GM19035 (cell line): ENCODE measurements at regions not wholly inside any gene's neighbourhood (a gene's known extent, or its start where the extent isn't known, plus 50 kb on each side); places are given as distances from the start of the nearest gene placed in this dataset.
"Not testable (repeated sequence)": the region's sequence is repeated elsewhere in the genome, so short reads cannot be mapped to it uniquely, and the experiment has no call there.

ENCODE experiments used
- ATAC-seq: cut with Tn5 transposase; IDR thresholded peaks from one replicate; pipeline ENCODE4 v1.9.1; 2021; ENCODE audit not compliant: unreplicated experiment

DNA sequence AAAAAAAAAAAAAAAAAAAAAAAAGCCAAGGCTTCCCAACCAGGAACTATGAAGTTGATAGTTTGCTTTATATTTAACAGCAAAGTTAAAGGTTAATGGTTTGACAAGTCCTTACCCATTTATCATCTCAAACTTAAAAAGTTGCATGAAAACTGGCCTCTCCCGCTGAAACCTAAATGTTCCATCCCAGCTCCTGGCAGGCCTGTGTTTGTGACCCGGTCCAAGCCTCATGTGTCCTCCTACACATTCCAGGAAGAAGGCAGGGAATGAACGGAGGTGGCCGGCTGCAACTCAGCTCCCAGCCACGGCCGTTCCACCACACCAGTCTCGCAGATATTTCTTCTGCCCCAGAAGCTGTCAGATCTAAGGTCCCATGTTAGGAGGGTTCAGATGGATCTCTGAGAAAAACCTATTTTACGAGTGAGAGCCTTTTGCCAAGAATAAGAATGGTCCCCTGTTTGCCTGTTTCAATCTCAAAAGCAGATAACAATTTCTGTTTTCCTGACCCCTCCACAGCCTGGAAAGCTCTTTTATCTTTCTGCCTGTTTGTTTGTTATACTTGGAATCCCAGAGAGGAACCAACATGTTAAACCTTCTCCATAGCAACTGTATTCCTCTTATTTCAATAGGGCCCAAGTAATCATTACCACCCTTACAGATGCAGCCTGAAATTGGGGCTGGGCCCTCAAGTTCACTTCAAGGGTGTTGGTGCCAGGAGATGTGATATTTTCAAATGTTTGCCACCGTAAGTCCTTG is 56.5 kb downstream of the KCTD12 start:
- no peak for ATAC-seq

DNA sequence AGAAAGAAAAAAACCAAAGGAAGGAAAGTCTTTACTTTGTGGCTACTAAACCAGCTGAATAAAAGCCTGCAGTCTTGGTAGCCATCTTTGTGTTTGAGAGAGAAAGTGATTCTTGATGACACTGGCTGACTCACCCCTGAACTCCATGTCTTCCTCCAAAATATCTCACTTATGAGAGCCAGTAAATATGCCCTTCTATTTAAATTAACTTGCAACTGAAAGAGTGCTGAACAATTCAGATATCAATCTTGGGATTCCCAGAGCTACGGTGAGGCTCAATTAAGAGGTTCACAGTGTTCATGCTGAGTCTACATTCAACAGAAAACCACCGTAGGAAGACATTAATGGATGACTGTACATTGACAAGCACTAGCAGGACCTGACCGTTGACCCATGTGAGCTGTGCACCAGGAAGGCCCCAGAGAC is 57.9 kb downstream of the KCTD12 start:
- ATAC-seq = no peak

DNA sequence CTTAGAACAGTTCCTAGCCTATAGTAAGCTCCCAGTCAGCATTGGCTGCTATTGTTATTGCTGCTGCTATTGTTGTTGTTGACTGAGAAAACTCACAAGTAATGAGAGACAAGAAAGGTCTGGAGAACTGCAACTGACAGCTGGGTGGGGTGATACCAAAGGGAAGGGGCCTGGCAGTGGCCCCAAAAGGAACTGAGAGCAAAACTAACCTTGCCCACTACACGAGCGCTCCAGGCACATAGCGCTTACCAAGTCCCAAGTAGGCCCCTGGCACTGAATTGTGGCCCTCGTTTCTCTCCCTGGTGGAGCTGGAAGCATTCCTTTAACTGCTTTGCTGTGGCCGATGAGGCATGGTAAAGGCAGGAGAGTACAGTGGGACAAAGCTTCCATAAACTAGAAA is 59.7 kb downstream of the KCTD12 start:
- ATAC-seq = no peak

DNA sequence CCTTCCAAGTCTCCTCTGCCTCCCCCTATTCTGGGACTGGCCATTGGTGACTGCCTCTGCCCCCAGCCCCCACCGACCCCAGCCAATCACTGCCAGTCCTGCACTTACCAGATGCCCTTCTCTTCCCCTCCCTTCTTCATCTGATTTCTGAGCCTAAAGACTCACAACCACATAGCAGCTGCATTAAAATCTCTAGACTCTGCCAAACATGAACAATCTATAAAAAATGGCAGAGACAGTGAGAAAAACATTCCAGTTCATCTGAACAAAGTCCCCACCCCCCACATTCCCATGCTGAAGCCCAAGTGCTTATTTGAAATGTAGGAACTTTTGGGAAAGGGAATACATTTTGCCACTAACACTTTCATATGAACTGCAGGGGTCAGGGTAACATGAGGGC is 60.8 kb downstream of the KCTD12 start:
- ATAC-seq = no peak

DNA sequence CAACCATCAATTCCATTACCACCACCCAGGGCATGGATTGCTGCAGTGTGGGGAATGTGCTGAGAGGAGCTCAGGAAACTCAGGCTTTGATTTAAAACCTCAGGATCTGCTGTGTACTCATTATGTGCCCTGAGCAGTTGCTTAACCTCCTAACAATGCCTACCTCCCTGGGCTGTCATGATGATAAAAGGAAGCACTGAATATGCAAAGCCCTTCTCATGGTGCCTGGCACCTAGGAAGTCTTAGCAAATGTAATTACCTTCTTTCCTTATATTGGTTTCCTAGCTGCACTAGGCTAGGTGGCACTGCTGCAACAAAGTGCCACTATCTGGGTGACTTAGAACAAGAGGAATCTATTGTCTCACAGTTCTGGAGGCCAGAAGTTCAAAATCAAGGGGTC is 62.2 kb downstream of the KCTD12 start:
- ATAC-seq = no peak

DNA sequence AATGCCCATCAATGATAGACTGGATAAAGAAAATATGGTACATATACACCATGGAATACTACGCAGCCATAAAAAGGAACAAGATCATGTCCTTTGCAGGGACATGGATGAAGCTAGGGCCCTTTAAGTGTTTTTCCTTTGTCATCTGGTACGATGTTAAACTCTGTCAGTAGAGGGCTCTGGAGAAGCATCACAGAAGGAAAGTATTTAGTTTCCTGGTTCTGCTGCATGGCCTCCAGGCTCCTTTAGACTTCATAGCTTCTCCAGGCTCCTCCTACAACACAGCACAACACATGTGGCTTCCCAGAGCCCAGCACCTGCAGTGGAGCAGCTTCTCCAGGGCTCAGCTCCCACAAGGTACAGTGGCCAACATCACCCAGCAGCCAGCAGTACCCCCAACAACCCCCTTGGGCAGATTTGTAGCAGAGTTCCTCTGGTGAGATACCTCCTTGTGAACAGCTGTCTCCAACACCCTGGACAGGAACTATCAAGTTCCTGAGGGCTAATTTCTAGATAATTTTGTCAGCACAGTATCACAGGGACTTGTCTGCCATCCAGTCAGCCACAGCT is 63.4 kb downstream of the KCTD12 start:
- ATAC-seq = no peak

DNA sequence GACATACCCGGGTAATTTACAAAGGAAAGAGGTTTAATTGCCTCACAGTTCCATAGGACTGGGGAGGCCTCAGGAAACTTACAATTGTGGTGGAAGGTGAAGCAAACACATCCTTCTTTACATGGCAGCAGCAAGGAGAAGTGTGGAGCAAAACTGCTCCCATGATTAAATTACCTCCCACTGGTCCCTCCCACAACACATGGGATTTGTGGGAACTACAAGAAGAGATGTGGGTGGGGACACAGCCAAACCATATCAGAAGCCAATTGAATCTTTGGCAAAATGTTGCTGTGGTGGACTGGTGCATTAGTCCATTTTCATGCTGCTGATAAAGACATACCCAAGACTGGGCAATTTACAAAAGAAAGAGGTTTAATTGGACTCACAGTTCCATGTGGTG is 65.0 kb downstream of the KCTD12 start:
- ATAC-seq = not testable (repeated sequence)

DNA sequence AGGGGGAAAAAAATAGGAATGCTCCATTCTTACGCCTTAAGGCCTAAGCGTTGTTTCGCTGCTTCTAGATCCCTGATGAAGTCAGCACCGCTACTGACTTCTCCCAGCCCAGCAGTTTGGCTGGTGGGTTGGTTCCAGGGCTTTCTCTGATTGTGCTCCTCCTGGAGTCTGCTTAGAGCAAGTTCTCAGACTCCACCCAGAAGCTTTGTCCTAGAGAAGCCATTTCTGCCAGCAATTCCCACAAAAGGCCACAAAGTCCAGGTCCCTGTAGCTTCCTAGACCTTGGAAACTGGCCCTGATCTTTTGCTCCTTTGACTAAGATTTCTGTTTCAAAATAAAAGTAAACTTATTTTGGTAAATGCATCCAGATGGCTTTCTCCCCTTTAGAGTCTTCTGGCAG is 65.4 kb downstream of the KCTD12 start:
- ATAC-seq = no peak

DNA sequence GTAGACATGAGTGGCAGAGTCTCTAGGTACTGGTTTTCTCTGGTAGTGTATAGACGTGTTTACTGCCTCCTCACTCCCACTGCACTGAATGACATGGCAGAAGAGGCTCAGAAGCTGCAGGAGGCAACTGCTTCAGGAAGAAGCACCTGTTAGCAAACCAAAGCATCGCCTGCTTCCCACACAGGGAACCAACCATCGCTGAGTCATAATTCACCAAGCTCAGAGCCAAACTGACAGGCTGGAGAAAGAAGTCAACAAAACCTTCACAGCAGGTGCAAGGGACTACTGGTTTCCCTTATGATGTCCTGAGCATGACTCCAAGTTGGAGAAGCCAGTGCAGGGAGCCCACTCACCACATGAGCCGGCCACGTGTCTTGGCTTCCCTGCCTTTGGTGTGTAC is 69.8 kb downstream of the KCTD12 start:
- no peak for ATAC-seq

DNA sequence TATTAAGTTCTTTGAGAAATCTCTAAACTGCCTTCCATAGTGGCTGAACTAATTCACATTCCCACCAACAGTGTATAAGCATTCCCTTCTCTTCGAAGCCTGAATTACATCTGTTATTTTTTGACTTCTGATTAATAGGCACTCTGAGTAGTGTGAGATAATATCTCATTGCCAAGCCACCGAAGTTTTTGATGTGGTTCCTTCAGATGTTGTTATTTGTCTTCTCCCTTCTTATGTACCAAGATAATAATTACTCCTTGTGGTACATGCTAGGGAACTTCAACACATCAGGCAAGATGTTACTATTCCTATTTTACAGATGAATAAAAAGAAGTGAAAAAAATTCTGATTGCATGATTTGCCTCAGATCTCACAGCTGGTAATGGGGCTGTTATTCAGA is 70.9 kb downstream of the KCTD12 start:
- ATAC-seq = no peak

DNA sequence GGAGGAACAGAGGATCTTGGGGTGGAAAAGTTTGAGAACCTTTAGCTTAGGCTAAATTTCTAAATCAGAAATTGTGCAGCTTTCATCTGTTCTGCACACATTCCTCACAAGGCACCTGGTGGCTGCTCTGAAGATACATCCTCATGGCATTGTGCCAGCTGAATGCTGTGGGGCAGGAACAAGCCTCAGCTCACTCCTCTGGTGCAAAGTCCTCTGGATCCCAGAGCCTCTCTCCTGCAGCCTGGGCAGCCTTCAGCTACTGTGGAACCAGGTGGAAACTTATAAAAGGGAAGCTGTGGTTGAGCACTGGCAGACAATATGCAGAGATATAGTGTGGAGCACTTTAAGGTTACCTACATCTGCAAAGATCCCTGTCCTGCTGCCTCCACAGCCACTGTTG is 72.3 kb downstream of the KCTD12 start:
- ATAC-seq = no peak

DNA sequence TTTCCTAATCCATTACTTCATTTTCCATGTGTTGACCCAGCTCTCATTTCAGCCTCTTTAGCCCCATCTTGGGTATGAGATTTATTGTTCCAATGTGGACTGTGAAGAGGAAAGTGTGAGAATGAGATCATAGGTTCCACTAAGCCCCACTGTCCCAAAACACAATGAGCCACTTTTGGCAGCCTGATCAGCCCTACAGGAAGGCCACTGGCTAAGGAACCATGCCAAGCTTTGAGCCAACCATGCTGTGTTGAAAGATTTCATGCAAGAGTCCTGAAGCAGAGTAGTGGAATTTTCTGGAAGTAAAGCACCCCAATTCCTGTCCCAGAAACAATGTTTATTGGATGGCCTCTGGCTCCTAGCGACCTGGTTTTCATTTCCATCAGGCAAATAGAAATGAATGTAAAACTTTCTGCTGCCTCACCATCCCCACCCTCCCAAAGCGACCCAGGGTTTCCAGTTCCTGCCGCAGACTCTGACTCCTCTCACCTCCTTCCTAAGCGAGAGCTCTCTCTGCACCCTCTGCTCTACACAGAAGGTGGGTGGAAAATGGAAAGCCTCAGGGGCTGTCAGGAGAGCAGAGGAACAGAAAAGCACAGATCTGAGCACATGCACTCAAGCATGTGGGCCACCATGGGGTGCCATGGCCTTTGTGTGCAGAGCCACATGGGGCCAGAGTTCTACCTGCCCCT is 73.1 kb downstream of the KCTD12 start:
- ATAC-seq = no peak

DNA sequence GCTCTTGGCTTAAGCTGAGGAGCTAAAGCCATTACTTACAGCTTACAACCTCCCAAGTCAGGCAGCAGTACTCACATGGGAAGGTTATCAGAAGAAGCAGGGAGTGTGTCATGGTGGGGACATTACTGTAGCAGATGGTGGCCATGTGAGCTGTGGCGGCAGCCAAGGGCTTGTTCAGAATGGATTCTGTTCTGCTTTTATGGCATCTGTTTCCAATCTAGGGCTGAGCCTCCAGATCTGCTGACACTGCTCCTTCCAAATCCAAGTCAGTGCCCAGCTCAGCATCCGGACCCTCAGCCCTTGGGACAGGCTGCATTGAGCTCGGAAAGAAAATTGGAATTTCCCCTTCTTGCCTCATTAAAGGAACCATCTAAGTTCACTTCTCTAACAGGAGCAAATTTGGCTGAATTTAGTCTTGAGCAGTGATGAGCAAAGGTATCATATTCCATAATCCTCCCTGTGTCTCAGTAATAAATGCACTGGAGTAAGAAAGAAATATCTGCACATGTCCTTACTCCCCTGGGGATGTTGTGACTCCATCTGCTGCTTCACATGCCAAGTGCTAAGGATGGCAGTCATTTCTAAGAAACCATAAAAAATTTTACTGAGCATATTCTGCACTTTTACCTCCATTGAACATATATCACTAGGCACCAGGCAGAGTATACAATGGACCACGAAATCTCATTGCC is 73.9 kb downstream of the KCTD12 start:
- no peak for ATAC-seq

DNA sequence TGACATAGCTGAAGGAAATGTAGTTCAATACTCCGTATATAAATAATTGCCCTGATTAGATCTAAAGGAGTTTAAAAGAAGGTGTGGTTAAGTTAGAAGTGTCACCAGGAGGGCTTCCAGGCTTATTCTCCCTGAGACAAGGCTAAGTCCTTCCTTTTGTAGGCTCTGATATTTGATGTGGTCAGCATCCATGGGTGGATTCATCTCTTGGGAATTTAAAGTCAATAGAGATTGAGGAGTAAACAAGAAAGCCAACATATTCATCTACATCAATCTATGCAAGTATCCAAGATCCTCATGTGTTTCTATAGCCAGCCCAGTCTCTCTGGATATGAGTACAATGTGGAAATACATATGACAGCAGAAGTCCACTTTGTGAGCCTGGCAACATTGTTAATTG is 76.8 kb downstream of the KCTD12 start:
- no peak for ATAC-seq

DNA sequence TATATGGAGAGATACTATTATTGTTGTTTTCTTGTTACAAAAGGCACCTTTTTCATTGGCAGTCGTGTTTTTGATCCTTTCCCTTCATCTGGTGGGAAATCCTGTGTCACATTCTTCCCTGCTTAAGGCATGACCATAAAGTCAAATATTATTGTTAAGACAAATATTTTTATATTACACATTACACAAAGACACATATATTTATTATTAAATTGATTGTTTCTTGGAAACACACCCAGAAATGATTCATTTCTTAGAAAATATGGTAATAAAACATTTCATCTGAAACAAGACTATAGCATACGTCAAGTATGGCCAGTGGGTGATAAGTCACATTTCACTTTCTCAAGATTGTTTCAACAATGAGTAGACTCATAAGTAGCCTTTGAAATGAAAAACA is 77.3 kb downstream of the KCTD12 start:
- ATAC-seq = no peak

DNA sequence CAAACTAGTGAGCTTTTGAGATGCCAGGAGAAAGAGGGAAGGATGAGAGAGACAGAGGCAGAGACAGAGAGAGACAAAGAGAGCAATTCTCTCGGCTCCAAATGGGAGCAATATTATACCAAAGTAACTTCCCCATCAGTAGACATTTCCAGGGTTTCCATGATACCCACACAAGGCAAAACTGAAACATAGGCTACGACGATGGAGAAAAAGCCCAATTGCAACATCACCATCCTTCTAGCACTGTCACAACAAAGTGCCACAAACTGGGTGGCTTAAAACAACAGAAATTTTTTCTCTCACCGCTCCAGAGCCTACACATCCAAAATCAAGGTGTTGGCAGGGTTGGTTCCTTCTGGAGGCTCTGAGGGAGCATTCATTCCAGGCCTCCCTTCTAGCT is 81.4 kb downstream of the KCTD12 start:
- ATAC-seq = no peak

DNA sequence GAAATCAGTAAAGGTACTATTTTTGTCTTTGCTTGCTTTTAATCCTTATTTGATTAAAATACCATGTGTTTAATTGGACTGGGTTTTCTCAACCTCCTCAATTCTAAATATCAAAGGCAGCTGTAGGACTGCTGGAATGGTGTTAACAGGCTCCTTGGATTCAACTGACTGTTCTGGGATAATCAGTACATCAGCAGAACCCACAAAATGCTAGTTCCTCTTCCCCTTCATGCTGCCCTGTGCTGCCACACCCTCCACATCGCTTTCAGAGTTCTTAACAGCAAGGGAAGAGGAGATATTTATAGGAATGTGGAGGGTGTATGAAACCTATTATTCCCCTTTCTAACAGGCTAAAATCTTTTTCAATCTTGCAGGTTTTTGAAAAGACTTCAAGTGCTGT is 82.4 kb downstream of the KCTD12 start:
- ATAC-seq = no peak

DNA sequence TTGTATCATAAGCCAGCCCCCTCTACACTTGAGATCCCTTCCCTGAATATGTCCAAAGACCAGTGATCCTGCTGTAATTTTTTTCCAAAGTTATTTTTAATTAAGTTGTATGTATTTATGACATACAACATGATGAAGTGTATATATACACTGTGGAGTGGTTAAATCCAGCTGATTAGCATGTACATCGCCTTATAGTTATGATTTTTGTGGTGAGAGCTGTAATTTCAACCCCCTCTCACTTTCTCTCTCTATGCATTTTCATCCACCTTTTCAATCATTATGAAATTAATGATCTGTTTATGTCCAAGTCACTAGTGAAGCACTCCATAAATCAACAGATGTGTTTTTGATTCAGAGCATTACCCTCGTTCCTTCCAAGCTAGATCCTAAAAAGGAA is 85.3 kb downstream of the KCTD12 start:
- no peak for ATAC-seq

DNA sequence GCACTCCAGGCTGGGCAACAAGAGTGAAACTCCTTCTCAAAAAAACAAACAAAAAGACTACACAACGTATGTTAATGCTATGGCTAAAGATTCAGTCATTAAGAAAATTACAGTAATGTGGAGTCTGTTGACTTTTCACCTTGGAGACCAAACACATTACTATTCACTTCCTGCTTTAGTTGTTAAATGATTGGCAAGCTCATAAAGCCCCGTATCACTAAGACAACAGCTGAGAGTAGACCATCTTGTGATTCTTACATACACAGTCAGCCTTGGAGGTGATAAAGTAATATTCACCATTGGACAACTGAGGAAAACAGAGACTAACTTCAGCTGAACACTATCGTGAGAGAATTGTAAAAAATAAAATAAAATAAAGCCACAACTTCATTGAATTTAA is 86.5 kb downstream of the KCTD12 start:
- ATAC-seq = no peak

DNA sequence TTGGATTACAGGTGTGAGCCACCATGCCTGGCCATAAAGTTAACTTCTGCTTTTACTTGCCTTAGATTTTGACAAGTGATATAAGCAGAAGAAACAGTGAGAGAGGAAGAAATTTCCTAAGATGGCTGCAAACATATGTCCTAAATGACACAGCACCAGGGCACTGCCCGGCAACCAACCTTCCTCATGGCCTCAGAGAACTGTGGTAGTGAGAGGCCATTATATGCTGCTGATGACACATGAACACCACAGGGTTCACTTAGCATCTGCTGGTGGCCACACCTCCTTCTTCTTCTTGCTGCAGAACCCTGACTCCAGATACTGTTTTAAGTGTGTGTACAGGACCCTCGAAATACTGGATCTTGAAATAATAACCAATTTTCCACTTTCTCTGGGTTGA is 88.2 kb downstream of the KCTD12 start:
- ATAC-seq = no peak

DNA sequence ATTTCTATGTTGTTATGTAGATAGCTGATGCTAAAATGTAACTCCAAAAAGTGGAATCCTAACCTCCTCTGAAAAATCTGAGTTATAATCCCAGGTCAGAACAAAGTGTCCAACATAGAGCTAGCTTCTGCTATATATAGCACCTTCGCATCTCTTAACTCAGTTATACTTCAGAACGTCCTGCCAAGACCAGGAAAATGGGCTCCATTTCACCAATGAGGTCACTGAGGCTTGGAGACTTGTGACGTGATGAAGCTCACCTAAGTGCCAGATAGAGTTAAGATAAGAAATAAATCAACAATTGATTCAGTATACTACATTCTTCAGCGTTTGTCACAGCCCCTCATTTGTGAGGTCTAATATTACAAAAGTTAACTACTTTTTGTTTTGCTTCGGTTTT is 88.8 kb downstream of the KCTD12 start:
- no peak for ATAC-seq

DNA sequence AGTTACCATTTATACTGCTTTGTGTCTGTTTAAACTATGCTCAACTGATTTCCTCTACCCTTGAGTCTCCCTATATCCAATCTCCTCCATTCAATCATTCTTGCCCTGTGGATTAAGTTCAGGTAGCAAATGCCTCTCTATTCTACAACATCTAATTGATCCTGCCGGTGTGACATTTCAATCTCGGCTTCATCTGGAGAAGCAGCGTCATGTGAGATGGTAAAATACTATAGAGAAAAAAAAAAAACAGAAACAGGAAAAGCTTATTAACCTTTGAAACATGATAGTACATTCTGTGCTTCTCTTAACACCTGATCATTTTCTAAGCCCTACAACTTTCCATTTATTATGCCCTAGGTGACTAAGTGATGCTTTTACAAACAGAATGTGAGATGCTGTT is 89.4 kb downstream of the KCTD12 start:
- no peak for ATAC-seq
